ENCODE measurements at regions not wholly inside any gene's neighbourhood (a gene's known extent, or its start where the extent isn't known, plus 50 kb on each side); places are given as distances from the start of the nearest gene placed in this dataset.

DNA sequence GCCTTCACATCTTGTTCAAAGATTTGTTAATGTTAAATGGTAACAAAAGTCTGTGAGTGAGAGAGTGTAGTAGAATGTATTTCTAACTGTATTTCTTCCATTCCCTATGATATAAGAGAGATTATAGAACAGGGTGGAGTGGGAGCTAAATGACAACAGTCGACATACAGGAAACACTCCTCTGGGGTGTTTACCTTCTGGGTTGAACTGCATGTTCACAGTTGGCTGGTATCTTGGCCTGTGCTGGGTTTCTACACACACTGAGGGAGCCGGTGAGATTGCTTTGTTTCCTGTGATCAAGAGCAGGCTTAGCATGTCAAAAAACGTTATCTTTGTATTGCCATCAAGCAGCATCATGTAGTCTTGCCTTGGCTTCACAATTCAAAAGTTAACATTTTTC, 274.3 kb upstream of the FAR2 start:
- DNase-seq (ENCODE audit: extremely low read depth, low read depth): peak; percentile 1

DNA sequence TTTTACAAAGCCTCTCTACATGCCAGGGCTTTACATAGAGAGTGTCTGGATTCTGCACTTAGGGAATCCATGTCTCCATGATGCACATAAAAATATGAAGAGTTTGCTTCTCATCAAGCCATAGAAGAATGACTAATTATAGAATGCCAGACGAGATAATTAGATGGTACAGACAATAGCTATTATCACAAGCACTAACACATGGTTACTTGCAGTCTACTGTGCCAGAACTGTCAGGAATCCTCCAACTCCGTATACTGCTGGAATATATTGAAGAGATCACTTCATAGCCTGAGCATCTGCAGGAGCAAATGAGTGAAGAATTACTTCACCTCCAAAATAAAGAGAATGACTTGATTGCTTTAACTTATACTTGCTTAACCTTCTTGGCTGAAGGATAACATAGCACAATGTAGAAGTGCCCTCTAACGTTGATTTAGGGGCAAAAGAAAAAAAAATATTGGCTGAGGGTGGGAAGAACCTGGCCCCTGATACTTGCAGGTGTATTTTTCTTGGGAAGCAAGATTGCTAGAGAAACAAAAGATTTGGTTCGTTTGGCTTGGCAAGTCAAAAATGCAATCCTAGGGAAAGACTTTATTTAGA, 272.8 kb upstream of the FAR2 start:
- no peak for DNase-seq (ENCODE audit: extremely low read depth, low read depth)

DNA sequence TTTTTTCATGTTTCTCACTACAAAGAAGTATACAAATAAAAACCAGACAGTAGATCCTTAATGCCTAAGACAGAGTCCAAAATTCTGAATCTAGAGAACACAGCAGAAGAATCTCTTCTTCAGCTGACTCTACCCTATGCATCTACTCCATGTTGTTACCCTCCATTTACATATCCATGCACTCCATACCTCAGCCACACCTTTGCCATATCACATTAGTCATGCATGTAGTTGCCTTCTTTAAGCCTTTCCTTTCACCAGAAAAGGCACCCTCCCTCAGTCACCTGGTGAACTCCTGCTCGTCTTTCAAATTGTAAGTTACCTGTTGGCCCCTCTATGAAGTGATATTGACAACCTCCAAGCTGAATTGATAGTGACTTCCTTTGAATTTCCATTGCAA, 271.2 kb upstream of the FAR2 start:
- no peak for DNase-seq (ENCODE audit: extremely low read depth, low read depth)

DNA sequence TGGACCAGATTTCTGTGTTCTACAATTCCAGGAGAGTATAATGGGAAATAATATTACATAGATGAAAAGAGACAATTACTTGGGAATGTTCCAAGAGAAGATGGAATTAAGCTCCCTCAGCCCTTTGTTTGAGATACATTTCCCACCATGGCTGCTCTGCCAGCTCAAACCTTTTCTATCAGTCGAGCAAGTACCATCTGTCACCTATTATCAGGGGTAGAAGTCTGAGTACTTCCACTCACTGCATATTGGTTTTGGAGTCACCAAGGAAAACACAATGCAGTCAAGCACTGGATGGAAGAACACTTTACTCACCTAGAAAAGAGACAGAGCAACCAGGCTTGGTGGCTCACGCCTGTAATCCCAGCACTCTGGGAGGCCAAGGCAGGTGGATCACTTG, 270.4 kb upstream of the FAR2 start:
- no peak for DNase-seq (ENCODE audit: extremely low read depth, low read depth)

DNA sequence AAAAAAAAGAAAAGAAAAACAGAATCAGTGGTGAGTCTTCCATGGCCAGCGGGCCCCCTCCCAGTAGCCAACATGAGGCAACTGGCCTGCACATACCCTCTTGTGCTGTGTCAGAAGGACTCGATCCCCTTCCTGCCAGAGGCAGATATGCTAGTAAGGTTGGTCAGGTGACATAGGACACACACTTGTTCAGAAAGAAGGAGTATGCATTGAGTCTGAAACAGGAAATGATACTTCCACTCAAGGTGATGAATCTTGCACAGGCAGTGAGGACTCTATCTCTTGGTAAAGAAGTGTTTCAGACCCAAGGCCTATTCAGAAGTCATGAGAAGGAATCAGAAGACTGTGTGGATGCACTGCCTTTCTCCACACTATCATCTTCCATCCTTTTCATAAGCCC, 269.7 kb upstream of the FAR2 start:
- no peak for DNase-seq (ENCODE audit: extremely low read depth, low read depth)

DNA sequence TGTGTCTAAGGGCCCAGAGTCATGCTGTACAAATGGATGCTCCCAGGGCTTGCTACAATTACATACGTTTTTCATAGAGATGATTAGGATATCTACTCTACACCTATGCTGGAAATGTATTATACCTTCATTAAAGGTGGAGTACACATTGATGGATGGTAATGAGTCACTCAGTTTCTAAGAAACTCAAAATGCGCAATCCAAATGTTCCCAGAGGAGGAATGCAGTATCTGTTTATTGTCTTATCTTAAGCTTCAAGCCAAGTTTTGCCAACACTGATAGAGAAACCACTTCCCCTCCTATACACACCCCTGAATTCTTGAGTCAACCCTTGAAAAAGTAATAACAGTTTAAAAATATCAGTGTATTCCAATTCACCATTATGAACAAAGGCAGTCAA, 266.6 kb upstream of the FAR2 start:
- no peak for DNase-seq (ENCODE audit: extremely low read depth, low read depth)

DNA sequence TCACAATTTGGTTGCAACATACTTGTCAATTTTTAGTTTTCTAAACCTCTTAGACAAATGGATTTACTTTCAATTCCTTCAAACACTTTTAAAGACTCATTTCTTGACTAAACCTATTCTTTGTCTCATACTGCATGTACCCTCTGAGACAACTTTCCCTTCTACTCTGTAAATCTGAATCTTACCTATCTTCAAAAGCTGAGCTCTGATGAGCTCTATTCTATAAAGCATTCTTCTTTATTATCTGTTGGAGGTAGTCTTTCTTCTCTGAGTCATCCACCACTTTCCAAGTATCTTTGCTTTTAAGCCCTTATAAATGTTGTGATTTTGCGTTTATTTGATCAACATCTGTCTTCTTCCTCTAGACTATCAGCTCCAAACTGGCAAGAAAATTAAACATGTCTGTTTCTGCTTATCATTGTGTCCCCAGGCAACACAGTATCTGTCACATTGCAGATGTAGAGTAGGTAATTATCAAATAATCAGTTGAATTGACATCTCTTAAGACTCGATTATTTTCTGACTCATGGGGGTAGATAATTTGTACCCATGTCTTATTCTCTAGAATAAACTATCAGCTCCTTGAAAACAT, 265.6 kb upstream of the FAR2 start:
- DNase-seq (ENCODE audit: extremely low read depth, low read depth): no peak

DNA sequence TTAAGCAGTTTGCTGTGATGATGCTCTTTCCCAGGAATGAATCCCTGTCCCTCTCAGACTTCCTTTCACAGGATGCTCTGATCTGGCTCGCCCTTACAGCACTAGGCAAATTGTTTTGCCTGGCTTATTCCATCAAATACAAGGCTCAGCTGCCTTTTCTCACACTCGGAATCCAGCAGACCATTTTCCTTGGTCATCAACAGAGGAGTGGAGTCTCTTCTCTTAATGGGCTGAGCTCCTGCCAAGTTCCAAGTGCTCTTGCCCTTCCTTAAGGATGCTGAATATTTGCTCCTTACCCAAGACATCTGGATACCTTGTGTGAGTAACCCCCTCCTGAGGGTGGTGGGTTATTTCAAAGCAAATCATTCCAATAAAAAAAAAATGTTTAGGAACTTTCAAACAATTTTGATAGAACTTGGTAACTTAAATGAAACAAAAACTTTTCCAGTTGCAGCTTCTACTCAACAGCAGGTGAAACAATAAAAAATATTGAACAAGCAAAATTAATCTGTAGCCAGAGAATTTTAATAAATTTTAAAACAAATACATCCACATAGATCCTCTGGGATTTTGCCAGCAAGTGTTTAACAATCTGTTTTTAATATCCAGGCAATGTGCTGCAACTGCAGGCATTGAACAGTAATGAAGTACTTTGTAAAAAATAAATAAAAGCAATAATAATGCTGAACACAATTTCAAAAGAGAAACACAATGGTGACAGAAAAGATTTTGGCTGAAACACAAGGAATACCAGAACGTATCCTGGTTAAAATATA, 264.0 kb upstream of the FAR2 start:
- no peak for DNase-seq (ENCODE audit: extremely low read depth, low read depth)

DNA sequence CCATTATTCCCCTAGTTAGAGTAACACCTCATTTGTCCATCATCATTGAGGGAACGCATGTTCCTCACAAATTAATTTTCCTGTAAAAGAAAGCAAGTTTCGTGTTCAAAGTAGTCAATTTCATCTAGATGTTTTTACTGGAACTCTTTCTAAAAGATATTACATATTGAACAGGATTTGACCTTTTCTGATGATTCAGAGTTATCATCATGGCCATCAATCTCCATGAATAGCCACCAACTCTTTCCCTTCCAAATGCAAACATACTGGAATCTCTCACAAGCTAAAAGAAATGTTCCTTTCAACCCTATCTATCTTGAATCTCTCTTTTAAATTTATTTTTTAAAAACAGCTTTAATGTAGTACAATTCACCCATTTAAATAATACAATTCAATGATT, 263.1 kb upstream of the FAR2 start:
- no peak for DNase-seq (ENCODE audit: extremely low read depth, low read depth)

DNA sequence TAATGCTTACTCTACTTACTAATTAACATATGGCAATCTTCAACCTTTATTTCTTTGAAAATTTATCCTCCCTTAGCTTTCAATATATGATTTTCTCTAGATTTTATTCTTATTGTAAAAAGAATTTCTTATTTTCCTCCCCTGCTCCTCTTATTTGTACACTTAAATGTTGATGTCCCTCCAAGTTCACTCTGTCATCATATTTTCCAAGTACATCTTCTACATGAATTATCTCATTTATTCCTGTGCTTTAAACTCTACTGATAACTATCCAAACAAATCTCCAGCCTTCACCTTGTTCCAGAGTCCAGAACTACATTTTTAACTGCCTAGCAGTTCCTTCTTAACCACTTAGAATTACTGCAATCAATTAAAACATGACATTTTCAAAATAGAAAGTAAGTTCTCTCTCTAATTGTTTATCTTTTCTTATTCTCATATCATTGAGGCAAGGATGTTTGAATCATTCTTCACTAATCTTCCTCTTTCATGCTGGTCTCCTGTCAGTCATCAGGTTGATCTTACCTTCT, 261.6 kb upstream of the FAR2 start:
- no peak for DNase-seq (ENCODE audit: extremely low read depth, low read depth)

DNA sequence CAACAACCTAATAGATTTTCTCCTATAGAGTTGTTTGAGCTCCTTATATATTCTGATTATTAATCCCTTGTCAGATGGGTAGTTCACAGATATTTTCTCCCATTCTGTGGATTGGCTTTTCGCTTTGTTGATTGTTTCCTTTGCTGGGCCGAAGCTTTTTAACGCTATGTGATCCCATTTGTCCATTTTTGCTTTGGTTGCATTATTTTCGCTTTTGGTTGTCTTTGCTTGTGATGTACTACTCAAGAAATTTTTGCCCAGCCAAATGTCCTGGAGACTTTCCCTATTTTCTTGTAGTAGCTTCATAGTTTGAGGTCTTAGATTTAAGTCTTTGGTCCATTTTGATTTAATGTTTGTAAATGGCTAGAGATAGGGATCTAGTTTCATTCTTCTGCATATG, 258.4 kb upstream of the FAR2 start:
- DNase-seq (ENCODE audit: extremely low read depth, low read depth): no peak

DNA sequence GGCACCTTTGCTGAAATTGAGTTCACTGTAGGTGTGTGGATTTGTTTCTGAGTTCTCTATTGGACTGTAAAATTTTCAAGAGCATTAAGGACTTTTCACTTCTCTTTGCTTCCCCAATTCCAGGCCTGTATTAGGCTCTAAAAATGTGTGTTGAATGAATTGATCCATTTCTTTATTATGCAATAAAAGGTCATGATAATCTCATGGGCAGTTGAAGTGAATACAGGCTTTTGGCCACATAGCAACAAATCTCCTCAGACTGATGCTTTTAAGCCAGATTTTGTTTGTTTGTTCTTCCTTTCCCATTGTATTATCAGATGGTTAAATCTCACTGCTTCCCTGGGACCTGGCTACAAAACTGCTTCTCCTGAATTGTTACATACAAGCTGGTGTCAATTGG, 258.0 kb upstream of the FAR2 start:
- DNase-seq (ENCODE audit: extremely low read depth, low read depth): no peak

DNA sequence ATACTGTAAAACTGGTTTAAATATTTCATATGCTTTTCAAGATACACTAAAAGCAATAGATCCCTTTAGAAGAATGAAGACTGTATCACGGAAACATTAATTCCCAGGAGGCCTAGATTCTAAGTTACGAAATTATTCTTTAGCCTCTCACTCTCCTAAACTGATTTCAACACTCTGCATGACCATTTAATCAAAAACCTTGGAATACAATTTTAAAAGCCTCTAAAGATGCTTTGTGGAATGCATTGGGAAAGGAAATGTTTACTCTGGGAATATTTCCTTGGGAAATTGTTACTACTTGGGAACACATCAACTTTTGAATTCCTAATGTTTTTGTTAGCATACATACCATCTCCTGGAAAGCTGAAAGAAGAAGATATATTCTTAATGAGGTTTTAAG, 255.7 kb upstream of the FAR2 start:
- DNase-seq (ENCODE audit: extremely low read depth, low read depth): no peak

DNA sequence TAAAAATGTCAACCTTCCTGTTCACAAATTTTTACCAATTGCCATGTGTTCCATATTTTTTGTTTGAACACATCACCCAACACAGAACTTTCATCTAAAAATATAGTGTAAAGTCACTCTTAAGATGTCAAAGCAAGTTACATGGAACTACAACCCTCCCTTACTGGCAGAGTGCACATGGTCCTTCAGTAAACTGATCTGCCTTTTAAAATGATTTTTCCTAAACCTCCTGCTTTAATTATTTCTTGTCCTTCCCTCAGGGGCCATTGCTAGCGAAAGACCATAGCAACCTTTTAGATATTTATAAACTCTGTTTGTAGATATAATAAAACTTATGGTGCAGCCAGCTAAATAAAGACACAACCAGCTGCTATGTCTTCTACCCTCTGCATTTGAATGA, 255.2 kb upstream of the FAR2 start:
- no peak for DNase-seq (ENCODE audit: extremely low read depth, low read depth)

DNA sequence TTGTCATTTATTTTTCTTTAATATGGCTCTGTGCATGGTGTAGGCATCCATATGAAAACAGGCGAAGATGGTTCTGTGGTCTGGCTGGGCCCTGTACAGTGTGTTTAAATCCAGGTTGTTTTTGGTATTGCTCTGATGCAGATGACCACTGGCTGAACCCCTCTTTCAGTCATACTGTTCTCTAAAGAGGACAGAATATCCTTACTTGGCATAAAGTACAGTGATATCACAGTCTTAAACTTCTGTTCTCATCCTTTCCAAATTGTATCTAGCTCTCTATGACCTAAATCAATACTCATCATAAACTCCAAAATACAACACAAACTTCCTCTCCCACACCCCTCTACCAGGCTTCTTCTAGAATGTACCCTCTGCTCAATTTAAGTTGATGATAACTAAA, 252.7 kb upstream of the FAR2 start:
- no peak for DNase-seq (ENCODE audit: extremely low read depth, low read depth)

DNA sequence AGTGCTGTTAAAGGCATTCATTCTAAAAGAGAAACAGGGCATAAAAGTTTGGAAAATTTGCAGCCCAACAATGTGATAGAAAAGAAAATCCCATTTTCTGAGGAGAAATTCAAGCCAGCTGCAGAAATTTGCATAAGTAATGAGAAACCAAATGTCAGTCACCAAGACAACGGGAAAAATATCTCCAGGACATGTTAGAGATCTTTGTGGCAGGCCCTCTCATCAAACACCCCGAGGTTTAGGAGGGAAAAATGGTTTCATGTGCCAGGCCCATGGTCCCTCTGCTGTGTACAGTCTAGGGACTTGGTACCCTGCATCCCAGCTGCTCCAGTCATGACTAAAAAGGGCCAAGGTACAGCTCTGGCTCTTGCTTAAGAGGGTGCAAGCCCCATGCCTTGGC, 251.0 kb upstream of the FAR2 start:
- DNase-seq (ENCODE audit: extremely low read depth, low read depth): no peak

DNA sequence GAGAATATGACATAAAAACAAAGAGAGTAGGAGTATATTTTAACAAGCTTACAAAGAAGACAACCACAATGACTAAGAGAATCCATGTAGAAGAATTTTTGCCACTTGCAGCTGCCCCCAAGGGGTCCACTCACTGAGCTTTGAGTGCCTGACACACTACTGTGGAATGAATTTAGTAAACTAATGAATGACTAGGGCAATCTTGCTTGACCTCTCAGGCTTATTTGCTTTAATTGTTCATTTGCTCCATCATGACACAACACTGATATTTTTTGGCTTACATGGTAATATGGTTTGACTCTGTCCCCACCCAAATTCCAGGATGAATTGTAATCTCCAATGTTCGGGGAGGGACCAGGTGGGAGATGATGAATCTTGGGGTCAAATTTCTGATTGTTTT, 249.1 kb upstream of the FAR2 start:
- DNase-seq (ENCODE audit: extremely low read depth, low read depth): no peak

DNA sequence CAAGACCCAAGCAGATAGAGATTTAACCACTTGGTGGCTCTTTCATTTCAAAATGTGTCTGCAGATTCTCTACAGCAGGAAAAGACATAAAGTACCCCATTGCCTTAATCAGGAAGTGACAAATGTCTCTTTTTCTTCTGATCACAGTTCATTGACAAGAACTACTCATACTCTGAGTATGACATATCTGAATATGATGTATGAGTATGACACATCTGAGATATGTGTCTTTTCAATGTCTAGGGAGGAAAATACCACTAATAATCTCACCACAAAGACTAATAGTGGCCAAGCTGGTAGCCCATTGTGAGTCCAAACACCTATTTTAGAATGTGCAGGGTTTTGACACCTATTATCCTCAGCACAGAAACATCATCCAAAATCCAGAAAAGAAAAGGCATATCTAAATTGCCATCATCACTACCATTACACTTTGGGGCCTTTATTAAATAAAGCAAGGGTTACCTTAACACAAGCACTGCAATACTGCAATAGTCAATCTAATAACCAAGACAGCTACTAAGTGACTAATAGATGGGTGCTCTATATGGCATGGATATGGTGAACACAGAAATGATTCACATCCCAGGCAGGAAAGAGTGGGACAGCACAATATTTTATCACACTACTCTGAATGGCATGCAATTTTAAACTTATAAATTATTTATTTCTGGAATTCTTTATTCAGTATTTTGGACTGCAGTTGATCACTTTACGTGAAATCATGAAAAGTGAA, 243.7 kb upstream of the FAR2 start:
- DNase-seq (ENCODE audit: extremely low read depth, low read depth): no peak

DNA sequence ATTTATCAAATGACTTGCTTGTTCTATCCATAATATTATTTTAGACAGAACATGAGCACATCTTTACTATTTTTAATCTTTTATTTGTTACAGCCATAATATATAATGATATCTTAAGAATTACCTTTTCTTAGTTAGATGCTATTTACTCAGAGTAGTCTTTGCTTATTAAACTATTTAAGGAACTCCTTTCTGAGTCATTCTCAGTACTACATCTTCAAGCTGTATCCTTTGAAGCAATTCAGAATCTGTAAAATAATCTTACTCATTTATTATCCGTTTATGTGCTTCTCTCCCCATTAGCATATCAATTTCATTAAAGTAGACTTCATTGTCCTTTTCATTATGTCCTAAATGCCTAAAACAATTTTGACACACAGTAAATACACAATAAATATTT, 240.4 kb upstream of the FAR2 start:
- no peak for DNase-seq (ENCODE audit: extremely low read depth, low read depth)

DNA sequence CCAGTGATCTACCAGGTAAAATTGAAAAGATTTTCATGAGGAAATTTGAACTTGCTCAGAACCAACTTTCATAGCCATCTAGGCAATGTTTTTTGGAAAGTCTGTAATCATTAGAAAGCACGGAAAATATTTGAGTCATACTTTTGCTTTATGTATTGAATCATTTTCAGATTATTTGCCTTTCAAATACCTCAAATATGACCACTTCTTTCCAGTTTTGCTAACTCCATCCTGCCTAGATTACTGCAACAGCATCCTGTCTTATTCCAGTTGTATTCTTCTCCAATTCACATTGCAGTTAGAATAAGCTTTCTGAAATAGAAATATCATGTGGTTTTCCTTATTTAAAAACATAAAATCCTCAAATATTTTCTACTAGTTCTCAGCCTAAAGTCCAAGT, 239.8 kb upstream of the FAR2 start:
- DNase-seq (ENCODE audit: extremely low read depth, low read depth): no peak

DNA sequence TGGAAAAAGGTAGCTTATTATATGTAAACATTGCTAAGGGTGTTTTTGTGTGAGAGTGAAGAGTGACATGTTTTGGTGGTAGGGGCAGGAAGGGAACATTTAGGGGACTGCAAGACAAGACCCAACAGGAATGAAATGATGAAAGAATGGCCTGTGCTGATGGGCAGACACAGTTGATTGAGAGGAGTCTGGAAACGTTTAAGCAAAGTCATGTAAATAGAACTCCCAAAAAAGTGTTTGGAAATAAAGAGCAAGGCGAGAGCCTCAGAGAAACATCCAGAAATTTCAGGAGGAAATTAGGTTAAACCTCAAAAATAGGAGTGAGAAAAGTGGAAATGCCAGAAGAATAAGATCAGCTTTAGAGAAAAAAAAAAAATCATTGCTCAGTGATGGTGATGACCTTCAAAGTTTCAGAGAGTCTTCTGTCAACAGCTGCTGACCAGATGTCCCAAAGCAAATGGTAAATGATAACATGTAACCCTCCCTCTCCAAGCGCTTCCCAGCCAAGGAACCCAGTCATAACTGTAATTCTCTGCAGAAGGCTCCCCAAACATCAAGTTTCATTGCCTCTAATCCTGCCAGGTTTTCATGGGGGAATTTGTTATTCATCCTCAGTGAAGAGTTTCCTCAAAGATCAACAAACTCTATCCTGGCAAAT, 223.2 kb upstream of the FAR2 start:
- DNase-seq (ENCODE audit: extremely low read depth, low read depth): no peak
